Endothelial cell of umbilical vein (primary cell): ENCODE measurements at regions not wholly inside any gene's neighbourhood (a gene's known extent, or its start where the extent isn't known, plus 50 kb on each side); places are given as distances from the start of the nearest gene placed in this dataset.

ENCODE experiments used
- BruUV-seq: library from RNA; stranded (reverse); fragments of 400-500 nt; replicated peaks from 2 replicates; lab custom pipeline; 2021; lab: Mats Ljungman, UMichigan
- CTCF ChIA-PET: fragments of 300-600, 350-600 bp; sonication (Branson Sonifier 250); formaldehyde crosslinking; loops from one replicate; lab custom pipeline; 2021; ENCODE audit warnings: antibody characterized with exemption, inconsistent platforms; lab: Charles Lee
- POLR2A ChIA-PET: fragments of 300-600, 350-600 bp; sonication (Branson Sonifier 250); formaldehyde crosslinking; loops from one replicate; lab custom pipeline; 2021; ENCODE audit warnings: antibody characterized with exemption, inconsistent platforms; lab: Charles Lee
- DNase-seq: peaks from one replicate; pipeline ENCODE4 v3.0.0-alpha.2; 2011; ENCODE audit warnings: low read depth, low spot score
- FAIRE-seq: peaks from 2 replicates; lab custom pipeline; 2011; peaks lifted over from hg19 to GRCh38; lab: Jason Lieb, UNC
- H2AFZ ChIP-seq: 2 replicates; pipeline ENCODE4 v1.6.0; 2012; ENCODE audit warnings: low read depth, low read length, control low read depth, inconsistent platforms
- H3K27ac ChIP-seq: 2 replicates; pipeline ENCODE4 v1.5.1; 2011; ENCODE audit warnings: low read depth, mild to moderate bottlenecking, control low read depth, low read length, moderate library complexity; ENCODE audit not compliant: insufficient read depth
- H3K27me3 ChIP-seq, 2 experiments: 2 replicates each; pipeline versions ENCODE4 v1.6.0 to v1.6.1; 2011; ENCODE audit warnings: low read length in 2 of 2, mixed read lengths in 1 of 2; ENCODE audit not compliant: control insufficient read depth in 2 of 2, insufficient read depth in 2 of 2
- H3K36me3 ChIP-seq, 2 experiments: 2 replicates in 1 of 2; 3 replicates in 1 of 2; pipeline ENCODE4 v1.5.1; 2011; ENCODE audit warnings: low read length in 2 of 2, mild to moderate bottlenecking in 1 of 2, moderate library complexity in 1 of 2; ENCODE audit not compliant: control insufficient read depth in 2 of 2, insufficient read depth in 2 of 2; ENCODE audit errors: extremely low read depth in 1 of 2
- H3K4me1 ChIP-seq: 3 replicates; pipeline ENCODE4 v1.5.1; 2011; ENCODE audit warnings: mild to moderate bottlenecking, low read length; ENCODE audit not compliant: control insufficient read depth, insufficient read depth; ENCODE audit errors: extremely low read depth
- H3K4me2 ChIP-seq: 2 replicates; pipeline ENCODE4 v1.6.1; 2011; ENCODE audit warnings: low read length, control low read depth, mixed read lengths; ENCODE audit not compliant: insufficient read depth
- H3K4me3 ChIP-seq, 3 experiments: fragments of 200-600 bp in 1 of 3; sonication (generic), shearing (Covaris generic) in 1 of 3; replicated peaks in 1 of 3; 2 replicates each; pipeline ENCODE4 v1.5.1; 2011 to 2016; ENCODE audit warnings: control low read depth in 3 of 3, low read length in 3 of 3, mild to moderate bottlenecking in 2 of 3, inconsistent platforms in 1 of 3, low read depth in 1 of 3, moderate library complexity in 1 of 3; ENCODE audit not compliant: insufficient read depth in 1 of 3
- H3K79me2 ChIP-seq: 2 replicates; pipeline ENCODE4 v1.6.0; 2012; ENCODE audit warnings: low read length, inconsistent platforms; ENCODE audit not compliant: control insufficient read depth, insufficient read depth
- H3K9ac ChIP-seq: replicated peaks from 2 replicates; pipeline ENCODE3; 2011; ENCODE audit warnings: low read length, control low read depth; ENCODE audit not compliant: insufficient read depth; ENCODE audit errors: extremely low read depth
- H3K9me1 ChIP-seq: replicated peaks from 3 replicates; pipeline ENCODE4 v1.6.0; 2011; ENCODE audit warnings: mild to moderate bottlenecking, low read length; ENCODE audit not compliant: control insufficient read depth, insufficient read depth; ENCODE audit errors: extremely low read depth
- H3K9me3 ChIP-seq: replicated peaks from 2 replicates; pipeline ENCODE4 v1.5.1; 2012; ENCODE audit warnings: low read length, inconsistent platforms; ENCODE audit not compliant: control insufficient read depth, insufficient read depth
- H4K20me1 ChIP-seq: replicated peaks from 2 replicates; pipeline ENCODE3; 2011; ENCODE audit warnings: mild to moderate bottlenecking, low read length; ENCODE audit not compliant: control insufficient read depth, insufficient read depth; ENCODE audit errors: extremely low read depth
- EZH2 ChIP-seq: IDR thresholded peaks from 2 replicates; pipeline ENCODE4 v1.6.1; 2012; ENCODE audit warnings: borderline replicate concordance, low read depth, mild to moderate bottlenecking, moderate library complexity, low read length, inconsistent platforms; ENCODE audit not compliant: severe bottlenecking
- GATA2 ChIP-seq: IDR thresholded peaks from 2 replicates; pipeline ENCODE4 v1.7.0; 2011; ENCODE audit warnings: low read depth, mild to moderate bottlenecking, moderate library complexity, mixed read lengths, low read length; ENCODE audit not compliant: insufficient read length, insufficient read depth
- JUN ChIP-seq: IDR thresholded peaks from 2 replicates; pipeline ENCODE4 v1.6.1; 2011; ENCODE audit warnings: borderline replicate concordance, low read depth; ENCODE audit not compliant: insufficient read length, insufficient read depth
- POLR2AphosphoS5 ChIP-seq: IDR thresholded peaks from 2 replicates; pipeline ENCODE4 v1.6.1; 2012; ENCODE audit warnings: low read depth, mild to moderate bottlenecking, control low read depth, low read length, moderate library complexity; ENCODE audit not compliant: insufficient read depth
- dilution Hi-C: fragments of 300-500 bp; cut with MboI; formaldehyde crosslinking; loops from one replicate; pipeline ENCODE4 v1.15.0; 2019; ENCODE audit warnings: low sequenced_read_pairs; ENCODE audit not compliant: extremely low pct_ligation_motif_present
- intact Hi-C: fragments of 100-400 bp; cut with micrococcal nuclease; formaldehyde crosslinking; loops from one replicate; pipeline ENCODE4 v1.10.0; 2022

- Histone ChIP-seq H3K79me2 (no peaks in the 10 kb centered on the region), H3K4me1 (peaks cover 14% of the 10 kb centered on the region), H3K9me3 (no peaks in the 10 kb centered on the region), H3K36me3 (no peaks in the 10 kb centered on the region), H3K4me2 (no peak overlapping the region), H3K9ac (no peak overlapping the region), H3K27me3 (no peaks in the 10 kb centered on the region), H3K9me1 (no peaks in the 10 kb centered on the region), H3K27ac (no peak overlapping the region), H2AFZ (no peak overlapping the region), H4K20me1 (no peaks in the 10 kb centered on the region), H3K4me3 (no peak overlapping the region)
- CTCF ChIA-PET, result no interaction called here
- FAIRE-seq (no peak), DNase-seq (no peak)
- TF ChIP-seq EZH2 (no peak), JUN (no peak)
- dilution Hi-C loops (no loop called here), intact Hi-C loops (loop anchor here (10.0 kb wide), 1 partner anchor 775 kb away; no protein-coding TSS in a partner anchor)
- POLR2A ChIA-PET, result no interaction called here
- BruUV-seq, result no TSS peak
These were observed 289.1 kb downstream of the NDFIP2 start for GRCh38 chr13:79770056-79770455.

GRCh38 chr13:79767126-79767525 lies 286.2 kb downstream of the NDFIP2 start:
- Histone ChIP-seq H3K36me3 (no peaks in the 10 kb centered on the region), H2AFZ (peak overlapping the region; percentile 79), H4K20me1 (no peaks in the 10 kb centered on the region), H3K79me2 (no peaks in the 10 kb centered on the region), H3K4me1 (peaks cover 14% of the 10 kb centered on the region), H3K9me1 (no peaks in the 10 kb centered on the region), H3K4me3 (no peak overlapping the region), H3K9me3 (no peaks in the 10 kb centered on the region), H3K9ac (peak overlapping the region; percentile 55), H3K4me2 (peak overlapping the region; percentile 67), H3K27me3 (no peaks in the 10 kb centered on the region), H3K27ac (peak overlapping the region; percentile 76)
- POLR2A ChIA-PET, result interaction anchor here (1.4 to 1.9 kb wide), 2 partner anchors 169 to 574 kb away, joined by 4 to 7 read pairs; partner anchors contain the start of gene SPRY2
- CTCF ChIA-PET, result interaction anchor here (1.0 to 2.6 kb wide), 10 partner anchors 8 to 1250 kb away, joined by 3 to 15 read pairs (median 6); partner anchors contain the start of gene SPRY2
- TF ChIP-seq EZH2, result no peak
- no peak for TF ChIP-seq POLR2AphosphoS5
- peak; percentile 45 for TF ChIP-seq JUN
- peak; percentile 55 for TF ChIP-seq GATA2
- intact Hi-C loops (loop anchor here (1.0 to 5.0 kb wide), 7 partner anchors 42 to 1206 kb away; no protein-coding TSS in a partner anchor), dilution Hi-C loops (no loop called here)
- FAIRE-seq (no peak), DNase-seq (peak; percentile 73)
- no TSS peak for BruUV-seq
